Spleen (tissue), 7 donors: ENCODE measurements at regions not wholly inside any gene's neighbourhood (a gene's known extent, or its start where the extent isn't known, plus 50 kb on each side); places are given as distances from the start of the nearest gene placed in this dataset.

ENCODE experiments used
- CTCF ChIP-seq, 11 experiments: fragments of 200-600 bp in 7 of 11; fragments of 450-650 bp in 4 of 11; sonication (generic) in 4 of 11; IDR thresholded peaks in 8 of 11; conservative IDR thresholded peaks in 3 of 11; 1 replicate in 7 of 11; 2 replicates in 4 of 11; pipeline versions ENCODE4 v1.4.0 to v1.8.0; 2016 to 2021; ENCODE audit warnings: antibody characterized with exemption in 11 of 11, inconsistent platforms in 4 of 11, mild to moderate bottlenecking in 1 of 11
- POLR2A ChIP-seq, 3 donors: fragments of 450-650 bp; IDR thresholded peaks; one replicate each; pipeline ENCODE4 v1.5.1; 2017; ENCODE audit warnings: antibody characterized with exemption in 3 of 3, mild to moderate bottlenecking in 1 of 3
- POLR2AphosphoS5 ChIP-seq, 3 donors: sonication (generic); formaldehyde crosslinking; IDR thresholded peaks; one replicate each; pipeline ENCODE4 v1.5.1; 2017; ENCODE audit warnings: antibody characterized with exemption in 3 of 3
- donor health status: DM: no; HTN: no; CAD: no; lungs with moderate emphysema.
- donor health status: DM: no; HTN: no; CAD: no.
- donor health status: DM: no; HTN: no; CAD: no.

- TF ChIP-seq CTCF (IDR thresholded peaks at IDR 0.05 in 8 of 11, conservative IDR thresholded peaks at IDR 0.05 in 3 of 11) (no peak), POLR2A (IDR thresholded peaks at IDR 0.05) (no peak), POLR2AphosphoS5 (IDR thresholded peaks at IDR 0.05) (no peak)
Measured at GRCh38 chr10:9921544-9921943, 1096.1 kb upstream of the CELF2 start.
